Putamen (tissue), 1 donor: ENCODE measurements at regions not wholly inside any gene's neighbourhood (a gene's known extent, or its start where the extent isn't known, plus 50 kb on each side); places are given as distances from the start of the nearest gene placed in this dataset.
A peak's percentile ranks its signal among the peaks of the same experiment; 100 is the strongest.
"Not testable (repeated sequence)": the region's sequence is repeated elsewhere in the genome, so short reads cannot be mapped to it uniquely, and the experiment has no call there.

Source experiments
- DNase-seq: peaks from one replicate; pipeline ENCODE4 v3.0.0-alpha.2; 2016; ENCODE audit warnings: low spot score

GRCh38 chr4:189187531-189188052 is 753.1 kb upstream of the FRG1 start:
- DNase-seq, result peak; percentile 11

DNA sequence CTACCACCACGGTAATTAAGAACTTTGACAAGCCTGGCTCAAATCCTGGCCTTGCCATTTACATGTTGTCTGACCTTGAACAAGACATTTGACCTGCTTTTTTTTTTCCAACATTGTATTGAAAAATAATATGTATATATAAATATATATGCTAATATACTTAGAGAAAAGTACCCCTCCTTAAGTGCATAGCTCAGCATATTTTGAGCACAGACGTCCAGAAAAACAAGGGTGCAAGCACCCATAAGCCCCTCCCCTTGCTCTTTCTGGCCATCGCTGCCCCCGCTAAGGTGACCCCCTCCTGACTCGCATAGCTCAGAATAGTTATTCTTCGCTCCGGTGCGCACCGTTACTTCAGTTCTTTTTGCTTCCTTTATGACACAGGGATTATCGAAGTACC is 742.0 kb upstream of the FRG1 start:
- no peak for DNase-seq

DNA sequence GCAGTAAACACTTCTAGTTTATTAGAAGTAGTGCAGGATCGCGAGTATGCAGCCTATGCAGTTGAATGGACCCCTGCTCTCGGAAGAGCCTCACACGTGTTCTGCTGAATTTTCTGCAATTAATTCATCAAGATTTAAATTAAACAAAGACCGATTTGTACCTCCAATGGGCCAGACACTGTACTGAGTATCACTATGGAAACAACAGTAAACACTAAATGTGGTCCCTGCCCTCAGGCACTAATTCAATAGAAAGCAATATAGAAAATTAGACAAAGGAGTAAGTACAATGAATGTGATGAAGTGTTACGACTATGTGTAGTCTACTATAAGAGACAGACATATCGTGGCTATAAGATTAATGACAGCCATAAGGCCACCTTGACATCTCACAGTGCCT is 740.3 kb upstream of the FRG1 start:
- no peak for DNase-seq

GRCh38 chr4:189202182-189202868 is 738.3 kb upstream of the FRG1 start:
- DNase-seq, result peak; percentile 27

DNA sequence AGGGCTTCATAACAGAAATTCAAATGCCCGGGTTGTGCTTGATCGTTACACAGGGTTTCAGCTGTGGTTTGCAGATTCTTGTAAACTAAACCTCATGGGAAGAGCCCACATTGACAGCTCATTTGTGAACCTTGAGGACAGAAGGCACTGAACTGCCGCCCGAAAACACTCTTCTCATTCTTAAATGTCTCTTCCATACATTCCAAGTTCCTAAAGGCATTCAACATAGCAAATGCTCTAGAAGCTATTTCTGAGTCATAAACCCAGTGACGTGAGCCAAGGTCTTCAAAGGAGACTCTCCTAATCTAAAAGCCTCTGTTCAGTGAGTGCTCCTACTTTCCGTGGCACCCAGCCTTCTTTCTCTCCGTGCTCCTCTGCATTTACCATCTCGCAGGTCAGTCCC is 737.8 kb upstream of the FRG1 start:
- no peak for DNase-seq

GRCh38 chr4:189204616-189205015 is 736.1 kb upstream of the FRG1 start:
- no peak for DNase-seq

DNA sequence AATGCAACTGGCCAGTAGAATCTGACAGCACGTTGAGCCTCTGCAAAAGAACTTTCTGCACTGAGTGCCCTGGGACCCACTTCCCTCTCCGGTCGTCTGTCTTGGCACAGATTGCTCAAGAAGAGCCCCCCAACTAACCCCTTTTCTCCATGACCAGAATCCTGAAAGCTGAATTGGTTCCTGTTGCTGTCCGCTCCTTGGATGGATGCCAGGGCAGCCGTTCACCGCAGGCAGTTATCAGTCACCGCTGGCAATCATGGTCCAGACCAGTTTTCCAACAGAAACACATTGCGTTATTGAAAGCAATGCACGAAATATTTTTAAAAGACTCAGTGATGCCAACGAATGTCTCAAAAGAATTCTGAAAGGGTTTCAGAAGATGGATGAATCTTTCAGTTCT is 733.7 kb upstream of the FRG1 start:
- no peak for DNase-seq

- no peak for DNase-seq
Observed at GRCh38 chr4:189207872-189208271, 732.8 kb upstream of the FRG1 start.

DNA sequence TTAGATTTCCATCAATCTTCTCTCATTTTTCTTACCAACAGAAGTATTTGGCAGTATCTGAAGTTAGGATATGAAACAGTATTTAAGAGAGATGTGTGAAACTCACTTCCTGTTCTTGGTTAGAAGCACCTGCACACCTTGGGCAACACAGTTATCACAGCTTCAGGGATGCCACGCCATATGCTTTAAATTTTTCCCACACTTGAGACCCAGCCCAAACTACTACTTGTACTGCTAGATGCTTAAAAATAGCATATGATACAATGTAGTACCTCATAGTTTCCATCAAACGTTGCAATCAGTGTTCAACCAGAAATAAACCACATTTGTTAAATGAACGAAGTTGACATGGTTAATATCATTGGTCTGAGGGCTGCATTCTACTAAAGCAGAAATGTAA is 725.1 kb upstream of the FRG1 start:
- DNase-seq, result no peak

DNA sequence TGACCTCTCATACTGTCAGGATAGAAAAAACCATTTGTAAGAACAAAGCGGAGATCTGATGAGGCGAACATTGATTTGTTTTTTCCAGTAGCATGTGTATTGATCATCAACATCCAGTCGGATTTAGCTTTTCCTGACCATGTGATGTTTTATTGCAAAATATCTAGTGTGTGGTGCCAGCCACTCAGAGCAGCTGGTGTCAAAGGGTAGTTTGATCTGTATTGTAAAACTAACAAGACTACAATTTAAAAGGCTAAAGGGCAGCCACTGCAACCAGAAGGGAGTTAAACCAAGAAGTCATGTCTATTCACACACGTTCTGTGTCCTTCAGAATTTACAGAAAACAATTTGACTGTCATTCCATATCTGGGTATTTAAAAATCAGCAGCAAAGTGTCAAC is 719.0 kb upstream of the FRG1 start:
- no peak for DNase-seq

GRCh38 chr4:189228726-189229125 is 711.9 kb upstream of the FRG1 start:
- no peak for DNase-seq

DNA sequence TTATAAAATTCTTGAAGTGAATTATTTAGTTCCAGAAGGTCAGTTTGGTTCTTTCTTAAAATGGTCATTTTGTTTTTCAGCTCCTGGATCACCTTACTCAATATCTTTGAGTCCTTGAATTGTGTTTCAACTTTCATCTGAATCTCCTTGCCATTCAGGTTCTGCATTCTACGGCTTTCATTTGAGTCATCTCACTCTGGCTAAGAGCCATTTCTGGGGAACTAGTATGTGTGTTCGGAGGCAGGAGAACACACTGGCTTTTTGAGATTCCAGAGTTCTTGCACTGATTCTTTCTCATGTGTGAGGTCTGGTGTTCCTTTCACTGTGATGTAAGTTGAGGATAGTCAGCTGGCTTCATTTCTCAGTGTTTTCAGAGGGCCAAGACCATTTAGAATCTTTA is 708.4 kb upstream of the FRG1 start:
- DNase-seq, result no peak

- not testable (repeated sequence) for DNase-seq
Observed at GRCh38 chr4:189233754-189234153, 706.9 kb upstream of the FRG1 start.

DNA sequence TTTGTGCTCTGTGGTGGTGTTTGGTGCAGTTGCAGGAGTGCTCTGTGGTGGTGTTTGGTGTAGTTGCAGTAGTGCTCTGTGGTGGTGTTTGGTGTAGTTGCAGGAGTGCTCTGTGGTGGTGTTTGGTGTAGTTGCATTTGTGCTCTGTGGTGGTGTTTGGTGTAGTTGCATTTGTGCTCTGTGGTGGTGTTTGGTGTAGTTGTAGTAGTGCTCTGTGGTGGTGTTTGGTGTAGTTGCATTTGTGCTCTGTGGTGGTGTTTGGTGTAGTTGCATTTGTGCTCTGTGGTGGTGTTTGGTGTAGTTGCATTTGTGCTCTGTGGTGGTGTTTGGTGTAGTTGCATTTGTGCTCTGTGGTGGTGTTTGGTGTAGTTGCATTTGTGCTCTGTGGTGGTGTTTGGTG is 705.7 kb upstream of the FRG1 start:
- not testable (repeated sequence) for DNase-seq

DNA sequence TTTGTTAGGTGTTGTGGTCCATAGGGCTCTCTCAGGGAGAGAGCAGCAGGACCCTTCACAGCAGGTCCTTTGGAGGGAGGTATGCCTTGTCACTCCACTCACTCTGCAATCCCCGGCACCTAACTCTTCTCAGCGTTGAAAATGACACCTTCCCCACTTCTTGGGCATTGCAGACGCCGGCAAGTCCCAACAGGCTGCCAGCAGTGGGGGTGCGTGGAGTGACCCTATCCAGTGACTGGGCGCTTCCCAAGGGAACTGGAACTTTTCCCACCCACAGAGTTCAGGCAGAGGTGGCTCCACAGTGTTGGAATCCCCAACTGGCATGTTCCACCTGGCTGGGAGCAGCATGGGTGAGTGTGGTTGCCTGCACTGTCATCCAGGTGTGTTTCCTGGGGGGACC is 705.1 kb upstream of the FRG1 start:
- DNase-seq, result no peak

- DNase-seq, result not testable (repeated sequence)
Observed at GRCh38 chr4:189236321-189236720, 704.4 kb upstream of the FRG1 start.

- DNase-seq, result no peak
Observed at GRCh38 chr4:189237340-189237739, 703.3 kb upstream of the FRG1 start.

GRCh38 chr4:189255636-189256035 is 685.0 kb upstream of the FRG1 start:
- no peak for DNase-seq

GRCh38 chr4:189261475-189261874 is 679.2 kb upstream of the FRG1 start:
- no peak for DNase-seq

DNA sequence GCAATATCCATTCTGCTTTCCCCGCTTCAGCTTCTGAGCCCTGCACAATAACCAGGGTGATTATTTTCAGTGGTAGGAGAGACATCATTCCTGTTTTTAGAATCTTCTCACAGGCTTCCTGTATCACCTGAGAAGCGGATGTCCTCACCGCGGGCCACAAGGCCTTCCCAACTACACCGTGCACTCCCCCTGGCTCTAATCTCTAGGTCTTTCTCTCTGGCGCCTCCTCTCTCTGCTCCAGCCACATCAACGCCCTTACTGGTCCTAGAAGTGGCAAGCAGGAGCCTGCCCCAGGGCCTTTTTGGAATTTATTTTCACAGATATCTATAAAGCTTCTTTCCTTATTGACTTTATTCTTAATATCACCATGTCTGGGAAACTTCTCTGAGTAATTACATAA is 675.2 kb upstream of the FRG1 start:
- no peak for DNase-seq

DNA sequence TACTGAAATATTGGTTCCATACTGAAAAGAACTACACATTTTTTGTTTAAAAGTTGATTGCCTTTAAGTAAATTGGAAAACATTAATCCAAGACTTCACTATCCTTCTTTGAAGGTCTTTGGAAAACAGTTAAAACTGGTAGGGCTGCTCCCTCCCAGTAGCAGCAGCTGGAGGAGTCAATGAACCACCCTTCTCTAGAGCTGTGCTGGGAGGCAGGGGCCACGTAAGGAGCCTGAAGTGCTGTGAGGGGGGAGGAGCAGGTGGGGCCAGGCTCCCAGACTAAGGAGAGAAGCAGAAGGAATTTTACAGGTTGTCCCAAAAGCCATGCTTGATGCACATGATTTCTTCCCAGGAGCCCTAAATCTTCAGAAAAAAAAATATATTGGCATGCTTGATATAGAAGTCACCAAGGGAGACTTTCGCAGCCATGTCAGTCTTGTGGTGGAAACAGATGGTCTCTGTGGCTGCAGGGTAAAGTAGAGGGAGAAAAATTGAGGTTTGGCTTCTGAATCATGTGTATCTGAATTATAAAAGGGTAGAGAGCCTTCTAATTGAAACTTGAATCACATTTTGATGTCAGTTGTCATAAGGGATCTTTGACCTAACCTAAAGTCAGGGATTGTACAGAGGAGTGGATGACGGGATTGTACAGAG is 673.2 kb upstream of the FRG1 start:
- DNase-seq, result no peak

GRCh38 chr4:189278597-189279165 is 662.0 kb upstream of the FRG1 start:
- DNase-seq, result peak; percentile 33

DNA sequence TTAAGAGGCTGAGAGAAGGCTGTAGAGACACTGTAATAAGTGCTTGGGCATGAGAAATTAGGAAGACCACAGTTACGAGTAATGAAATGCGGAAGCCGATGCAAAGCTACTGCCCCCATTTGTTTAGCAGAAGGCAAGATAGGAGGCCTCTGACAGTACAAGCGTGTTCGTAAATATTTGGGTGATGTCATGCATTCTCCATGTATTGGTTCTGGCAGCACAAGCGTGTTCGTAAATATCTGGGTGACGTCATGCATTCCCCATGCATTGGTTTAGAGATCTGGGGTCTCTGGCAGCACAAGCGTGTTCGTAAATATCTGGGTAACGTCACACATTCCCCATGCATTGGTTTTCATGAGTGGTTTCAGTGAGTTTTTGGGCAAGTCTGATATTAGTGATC is 661.5 kb upstream of the FRG1 start:
- no peak for DNase-seq
